ENCODE measurements at regions not wholly inside any gene's neighbourhood (a gene's known extent, or its start where the extent isn't known, plus 50 kb on each side); places are given as distances from the start of the nearest gene placed in this dataset.

DNA sequence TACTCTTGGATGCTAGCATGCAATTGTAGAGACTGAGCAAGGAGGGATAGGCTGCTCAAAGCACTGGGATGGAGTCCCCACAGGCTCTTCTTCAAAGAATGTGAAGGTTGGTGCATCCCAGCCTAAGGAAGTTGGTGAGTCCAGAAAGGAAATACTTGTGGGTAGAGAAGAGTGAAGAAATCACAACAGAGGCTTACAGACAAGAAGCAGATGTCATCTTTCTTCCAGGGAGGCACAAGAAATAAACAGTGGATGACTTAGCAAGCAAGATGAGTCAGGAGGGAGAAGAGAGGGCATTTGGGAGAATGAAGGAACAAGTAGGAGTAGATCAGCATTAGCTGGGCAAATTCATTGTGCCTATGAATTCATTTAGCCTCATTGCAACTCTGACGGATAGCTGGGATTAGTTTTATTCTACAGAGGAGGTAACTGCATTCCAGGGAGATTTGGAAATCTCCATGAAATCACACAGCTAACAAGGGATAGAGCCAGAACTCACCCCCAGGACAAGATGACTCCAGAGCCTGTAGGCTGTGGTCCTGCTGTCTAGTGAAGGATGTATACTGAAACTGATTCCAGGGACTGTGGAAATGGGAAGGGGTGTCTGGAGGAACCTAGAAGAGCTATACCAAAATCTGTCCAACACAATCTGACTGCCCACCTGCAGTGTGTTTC, 125.8 kb upstream of the SPTLC3 start:
- Histone ChIP-seq H4K20me1 (ENCODE audit: insufficient read depth, poor library complexity, severe bottlenecking) (no peaks in the 10 kb centered on the region), H3K4me3 (no peak overlapping the region), H3K27me3 (peaks cover 4% of the 10 kb centered on the region), H3K4me2 (no peak overlapping the region), H2AFZ (no peak overlapping the region), H3K4me1 (ENCODE audit: insufficient read depth) (no peaks in the 10 kb centered on the region), H3K9me3 (ENCODE audit: low read depth) (no peaks in the 10 kb centered on the region), H3K27ac (no peak overlapping the region), H3K79me2 (no peaks in the 10 kb centered on the region), H3K9me2 (replicated peaks; ENCODE audit: insufficient read depth) (no peaks in the 10 kb centered on the region), H3K36me3 (replicated peaks; ENCODE audit: insufficient read depth, low read depth) (no peaks in the 10 kb centered on the region)
- peak; percentile 28 for DNase-seq (ENCODE audit: low spot score)
- 55% methylated on average over 1 of the region's 1 CpG for WGBS (ENCODE audit: low lambda C conversion rate, missing lambda C conversion rate)
- TF ChIP-seq EZH2 (IDR thresholded peaks at IDR 0.05; ENCODE audit: borderline replicate concordance) (no peak), EZH2phosphoT487 (IDR thresholded peaks at IDR 0.05; ENCODE audit: low read depth, severe bottlenecking, unreplicated experiment) (no peak), CTCF (IDR thresholded peaks at IDR 0.05; ENCODE audit: poor library complexity) (no peak)

DNA sequence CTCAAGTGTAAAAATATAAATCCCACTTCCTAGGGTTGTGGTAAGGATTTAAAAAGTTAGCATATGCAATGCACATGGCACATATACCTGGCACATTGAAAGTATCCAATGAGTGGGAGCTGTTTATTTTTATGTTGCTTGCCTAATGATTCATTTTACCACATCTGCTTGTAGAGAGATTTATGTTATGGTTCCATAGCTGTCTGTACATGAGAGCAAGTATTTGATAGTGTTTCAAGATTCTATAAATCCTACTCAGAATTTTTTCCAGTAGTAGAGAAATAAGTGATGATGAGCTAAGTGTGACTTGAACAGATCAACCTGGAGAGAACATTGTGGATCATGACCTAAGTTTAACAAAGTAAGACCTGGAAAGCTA, 125.3 kb upstream of the SPTLC3 start:
- Histone ChIP-seq H3K4me1 (ENCODE audit: insufficient read depth) (no peaks in the 10 kb centered on the region), H3K4me2 (no peak overlapping the region), H2AFZ (no peak overlapping the region), H3K9me3 (ENCODE audit: low read depth) (no peaks in the 10 kb centered on the region), H3K27me3 (peaks cover 4% of the 10 kb centered on the region), H3K9me2 (replicated peaks; ENCODE audit: insufficient read depth) (no peaks in the 10 kb centered on the region), H4K20me1 (ENCODE audit: insufficient read depth, poor library complexity, severe bottlenecking) (no peaks in the 10 kb centered on the region), H3K4me3 (no peak overlapping the region), H3K27ac (no peak overlapping the region), H3K36me3 (replicated peaks; ENCODE audit: insufficient read depth, low read depth) (no peaks in the 10 kb centered on the region), H3K79me2 (no peaks in the 10 kb centered on the region)
- DNase-seq (ENCODE audit: low spot score): no peak
- no peak for TF ChIP-seq CTCF (IDR thresholded peaks at IDR 0.05; ENCODE audit: poor library complexity)
- TF ChIP-seq EZH2 (IDR thresholded peaks at IDR 0.05; ENCODE audit: borderline replicate concordance): no peak
- no peak for TF ChIP-seq EZH2phosphoT487 (IDR thresholded peaks at IDR 0.05; ENCODE audit: low read depth, severe bottlenecking, unreplicated experiment)

DNA sequence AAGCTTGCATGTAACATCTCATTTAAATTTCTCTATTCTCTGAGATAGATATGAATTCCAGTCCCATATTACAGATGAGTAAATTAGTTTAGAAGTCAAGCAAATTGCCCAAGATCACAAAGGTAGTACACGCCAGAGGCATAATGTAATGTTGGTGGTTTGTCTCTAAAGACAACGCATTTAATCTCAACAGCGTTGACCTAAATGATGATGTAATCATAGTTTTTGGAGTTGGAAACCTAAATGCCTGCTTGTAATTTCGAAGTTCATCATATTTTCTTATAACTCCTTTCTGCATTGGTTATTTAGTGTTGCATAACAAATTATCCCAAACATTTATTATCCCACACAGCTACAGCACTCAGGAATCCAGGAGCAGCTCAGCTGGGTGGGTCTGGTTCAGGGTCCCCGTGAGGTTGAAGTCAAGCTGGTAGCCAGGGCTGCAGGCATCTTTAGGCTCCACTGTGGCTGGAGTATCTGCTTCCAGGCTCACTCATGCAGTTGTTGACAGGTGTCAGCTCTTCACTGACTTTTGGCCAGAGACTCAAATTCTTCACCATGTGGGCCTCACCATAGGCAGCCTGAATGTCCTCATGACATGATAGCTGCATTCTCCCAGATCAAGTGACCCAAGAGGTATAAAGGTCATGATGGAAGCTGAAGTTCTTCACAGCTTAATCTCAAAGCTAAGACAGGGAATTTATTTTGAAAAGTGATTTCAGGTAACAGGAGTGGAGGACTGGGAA, 122.0 kb upstream of the SPTLC3 start:
- H3K27ac ChIP-seq: no peak overlapping the region
- no peaks in the 10 kb centered on the region for H3K36me3 ChIP-seq (replicated peaks; ENCODE audit: insufficient read depth, low read depth)
- H3K79me2 ChIP-seq: no peaks in the 10 kb centered on the region
- no peak overlapping the region for H3K4me3 ChIP-seq
- no peak overlapping the region for H2AFZ ChIP-seq
- no peaks in the 10 kb centered on the region for H3K9me2 ChIP-seq (replicated peaks; ENCODE audit: insufficient read depth)
- no peak for DNase-seq (ENCODE audit: low spot score)
- TF ChIP-seq EZH2phosphoT487 (IDR thresholded peaks at IDR 0.05; ENCODE audit: low read depth, severe bottlenecking, unreplicated experiment) (no peak), EZH2 (IDR thresholded peaks at IDR 0.05; ENCODE audit: borderline replicate concordance) (no peak), CTCF (IDR thresholded peaks at IDR 0.05; ENCODE audit: poor library complexity) (no peak)
- no peaks in the 10 kb centered on the region for H4K20me1 ChIP-seq (ENCODE audit: insufficient read depth, poor library complexity, severe bottlenecking)
- 86% methylated on average over 5 of the region's 5 CpGs for WGBS (ENCODE audit: low lambda C conversion rate, missing lambda C conversion rate)
- H3K4me1 ChIP-seq (ENCODE audit: insufficient read depth): no peaks in the 10 kb centered on the region
- no peaks in the 10 kb centered on the region for H3K9me3 ChIP-seq (ENCODE audit: low read depth)
- H3K4me2 ChIP-seq: no peak overlapping the region
- H3K27me3 ChIP-seq: no peaks in the 10 kb centered on the region

Measured in hepatocyte (in vitro differentiated cells).